Activated naive CD8-positive, alpha-beta T cell treated with anti-CD3 and anti-CD28 coated beads, Interleukin-2, amount 50 U/mL, for 24 hours (primary cell): ENCODE measurements at regions not wholly inside any gene's neighbourhood (a gene's known extent, or its start where the extent isn't known, plus 50 kb on each side); places are given as distances from the start of the nearest gene placed in this dataset.

Source experiments
- ATAC-seq: fragments of 150-1000 bp; cut with Tn5 transposase; one replicate; pipeline ENCODE4 v1.10.0; 2021
- DNase-seq: peaks from one replicate; pipeline ENCODE4 v3.0.0; 2021
- H3K27ac Mint-ChIP-seq: one replicate; pipeline ENCODE4 v1.8.0; 2021; ENCODE audit warnings: mild to moderate bottlenecking, mixed read lengths
- H3K27me3 Mint-ChIP-seq: one replicate; pipeline ENCODE4 v1.8.0; 2021; ENCODE audit warnings: mixed read lengths
- H3K36me3 Mint-ChIP-seq: one replicate; pipeline ENCODE4 v1.8.0; 2021; ENCODE audit warnings: low read depth, mixed read lengths
- H3K4me1 Mint-ChIP-seq: one replicate; pipeline ENCODE4 v1.8.0; 2021; ENCODE audit warnings: mixed read lengths
- H3K4me3 Mint-ChIP-seq: one replicate; pipeline ENCODE4 v1.8.0; 2021; ENCODE audit warnings: mild to moderate bottlenecking, moderate library complexity, mixed read lengths
- H3K9me3 Mint-ChIP-seq: one replicate; pipeline ENCODE4 v1.8.0; 2021; ENCODE audit warnings: mixed read lengths

DNA sequence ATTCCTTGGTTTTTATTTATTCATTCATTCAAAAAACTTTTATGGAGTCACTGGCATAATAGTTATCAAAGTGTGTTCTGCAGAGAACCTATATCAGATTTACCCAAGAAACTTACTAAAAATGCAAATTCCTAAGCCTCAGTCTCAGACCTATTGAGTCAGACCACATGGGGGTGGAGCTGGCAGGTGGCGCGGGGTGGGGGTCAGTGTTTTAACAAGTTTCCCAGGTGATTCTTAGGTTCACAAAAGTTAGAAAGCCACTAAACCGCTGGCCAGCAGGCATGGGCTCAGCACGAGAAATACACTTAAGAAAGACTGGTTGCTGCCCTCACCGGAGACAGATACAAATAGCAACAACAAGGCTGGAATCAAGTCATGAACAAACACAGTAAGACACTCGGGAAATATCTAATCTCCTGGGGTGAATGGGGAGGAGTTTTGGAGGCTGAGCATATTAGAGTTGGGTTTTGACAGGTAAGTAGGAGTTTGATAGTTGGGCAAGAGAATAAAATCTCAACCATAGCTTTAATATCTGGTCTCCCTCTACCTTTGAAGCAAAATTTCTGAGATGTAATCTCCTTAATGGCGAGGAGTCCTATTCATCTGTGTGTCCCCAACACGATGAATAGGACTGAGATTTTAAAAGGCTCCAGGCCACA is 167.5 kb upstream of the NECTIN1 start:
- Mint-ChIP-seq H3K9me3 (no peaks in the 10 kb centered on the region), H3K27ac (no peak overlapping the region), H3K4me1 (peaks cover 6% of the 10 kb centered on the region), H3K27me3 (no peaks in the 10 kb centered on the region), H3K4me3 (no peak overlapping the region), H3K36me3 (no peaks in the 10 kb centered on the region)
- DNase-seq = no peak
- no peak for ATAC-seq

DNA sequence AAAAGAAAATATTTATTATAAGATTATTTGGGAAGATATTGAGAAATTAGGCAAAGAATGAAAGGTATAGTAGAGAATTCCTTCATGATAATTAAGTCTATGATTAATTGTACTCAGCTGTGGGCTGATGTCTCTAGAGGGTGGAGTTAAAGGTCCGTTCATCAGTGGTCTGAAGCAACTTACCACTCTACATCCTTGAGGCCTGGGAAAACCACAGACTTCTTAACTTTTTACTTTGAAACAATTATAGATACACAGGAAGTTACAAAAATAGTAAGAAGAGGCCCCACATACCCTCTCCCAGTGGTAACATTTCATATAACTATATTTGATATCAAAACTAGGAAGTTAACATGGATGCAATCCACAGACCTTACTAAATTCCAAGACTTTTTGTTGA is 167.0 kb upstream of the NECTIN1 start:
- no peak for ATAC-seq
- no peak overlapping the region for H3K4me3 Mint-ChIP-seq
- no peaks in the 10 kb centered on the region for H3K36me3 Mint-ChIP-seq
- no peak overlapping the region for H3K27ac Mint-ChIP-seq
- no peaks in the 10 kb centered on the region for H3K9me3 Mint-ChIP-seq
- H3K27me3 Mint-ChIP-seq = no peaks in the 10 kb centered on the region
- H3K4me1 Mint-ChIP-seq = peaks cover 6% of the 10 kb centered on the region
- no peak for DNase-seq

DNA sequence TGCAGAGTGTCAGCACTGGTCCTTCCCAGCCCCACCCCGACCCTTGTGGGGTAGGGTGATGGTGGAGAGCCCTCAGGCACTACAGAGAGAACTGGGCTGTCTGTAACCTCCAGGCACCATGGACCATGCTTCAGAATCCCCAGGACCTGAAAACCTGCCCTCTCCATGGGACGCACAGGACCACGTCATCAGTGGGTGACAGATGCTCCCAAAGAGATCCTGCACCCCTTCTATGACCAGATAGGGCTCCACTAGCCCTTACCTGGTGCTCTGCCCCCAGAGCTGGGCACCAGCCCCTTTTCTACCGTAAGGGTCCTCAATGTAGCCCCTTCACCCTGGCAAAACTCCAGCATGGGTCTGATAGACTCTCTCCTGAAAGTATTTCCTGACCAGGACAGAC is 165.9 kb upstream of the NECTIN1 start:
- DNase-seq (no peak), ATAC-seq (no peak)
- Mint-ChIP-seq H3K9me3 (no peaks in the 10 kb centered on the region), H3K36me3 (no peaks in the 10 kb centered on the region), H3K4me1 (peaks cover 6% of the 10 kb centered on the region), H3K27me3 (peaks cover 2% of the 10 kb centered on the region), H3K4me3 (no peak overlapping the region), H3K27ac (no peak overlapping the region)

DNA sequence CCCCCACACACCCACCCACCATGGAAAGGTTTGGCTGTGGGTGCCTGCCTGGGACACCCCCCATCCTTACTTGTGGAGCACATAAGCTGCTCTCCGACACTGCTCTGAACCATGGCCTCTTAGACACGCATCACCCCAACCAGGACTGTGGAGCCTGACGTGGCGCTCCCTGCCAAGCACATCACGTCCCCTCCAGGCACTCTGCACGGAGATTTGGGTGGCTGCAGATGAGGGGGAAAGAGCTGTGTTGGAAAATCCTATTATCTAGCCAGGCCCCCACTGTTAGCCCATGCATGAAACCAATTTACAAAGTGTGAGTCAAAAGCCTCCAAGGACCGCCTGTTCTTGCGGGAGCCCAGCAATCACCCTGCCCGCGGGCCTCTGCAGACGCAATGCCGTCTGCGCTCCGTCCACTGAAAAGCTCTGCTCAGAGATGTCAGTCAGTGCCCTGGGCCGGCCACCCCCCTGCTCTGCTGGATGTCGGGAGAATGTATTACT is 163.4 kb upstream of the NECTIN1 start:
- Mint-ChIP-seq H3K36me3 (no peaks in the 10 kb centered on the region), H3K4me1 (peaks cover 6% of the 10 kb centered on the region), H3K4me3 (no peak overlapping the region), H3K27ac (no peak overlapping the region), H3K9me3 (no peaks in the 10 kb centered on the region), H3K27me3 (peaks cover 9% of the 10 kb centered on the region)
- ATAC-seq (no peak), DNase-seq (no peak)

DNA sequence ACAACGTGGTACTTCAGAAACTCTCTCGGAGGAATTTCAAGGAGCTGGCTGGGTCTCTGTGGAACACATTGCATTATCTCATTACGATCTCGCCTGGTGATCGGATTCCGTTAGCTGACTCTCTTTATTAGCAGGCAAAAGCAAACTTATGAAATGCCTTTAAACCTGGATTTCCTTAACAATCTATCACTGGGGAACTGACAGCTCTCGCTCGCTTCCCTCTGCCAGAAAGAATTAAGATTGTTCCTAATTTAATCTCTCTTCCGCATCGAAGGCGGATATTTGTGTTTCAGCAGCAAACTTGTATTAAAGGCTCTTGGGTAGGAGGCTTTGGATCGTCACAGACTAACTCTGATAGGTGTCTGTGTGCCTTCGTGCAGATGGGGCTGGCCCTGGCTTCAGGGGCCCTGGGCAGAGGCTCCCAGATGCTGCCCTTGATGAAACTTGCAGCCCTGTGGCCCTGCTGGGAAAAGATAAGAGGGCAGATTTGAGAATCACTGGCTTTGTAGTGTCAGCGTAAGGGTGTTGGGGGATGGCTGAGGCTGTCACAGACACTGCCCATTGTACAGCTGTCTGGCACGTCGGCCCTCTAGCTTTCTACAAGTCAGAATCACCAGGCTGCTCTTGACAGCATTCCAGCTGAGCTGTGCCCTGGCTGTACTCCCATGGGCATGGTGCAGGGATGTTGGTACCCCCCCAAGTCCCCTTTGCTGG is 162.2 kb upstream of the NECTIN1 start:
- Mint-ChIP-seq H3K27me3 (peaks cover 9% of the 10 kb centered on the region), H3K27ac (no peak overlapping the region)

DNA sequence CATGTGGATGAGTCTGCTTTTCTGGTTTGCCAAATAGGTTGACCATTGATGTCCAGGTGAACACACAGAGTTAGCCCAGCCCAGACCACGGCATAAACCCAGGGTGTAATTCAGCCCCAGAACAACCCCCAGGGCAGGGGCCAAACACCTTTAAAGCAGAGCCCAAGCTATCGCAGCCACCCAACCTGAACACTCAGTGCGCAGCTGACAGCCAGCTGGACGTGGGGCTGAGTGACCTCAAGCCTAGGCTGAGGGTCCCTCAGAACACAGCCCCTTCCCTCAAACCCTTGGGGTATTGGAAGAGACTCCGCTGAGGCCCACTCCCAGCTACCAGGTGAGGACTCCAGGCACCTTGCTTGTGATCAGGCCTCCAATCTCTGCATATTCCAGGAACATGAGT is 161.5 kb upstream of the NECTIN1 start:
- Mint-ChIP-seq H3K4me3 (no peak overlapping the region), H3K27ac (no peak overlapping the region), H3K27me3 (peaks cover 9% of the 10 kb centered on the region), H3K4me1 (peaks cover 2% of the 10 kb centered on the region), H3K36me3 (no peaks in the 10 kb centered on the region), H3K9me3 (no peaks in the 10 kb centered on the region)
- ATAC-seq (no peak), DNase-seq (no peak)

More for the DNA sequence above, 162.2 kb upstream of the NECTIN1 start:
- H3K9me3 Mint-ChIP-seq = no peaks in the 10 kb centered on the region
- DNase-seq = no peak
- ATAC-seq = peak; percentile 5
- H3K36me3 Mint-ChIP-seq = no peaks in the 10 kb centered on the region
- peaks cover 3% of the 10 kb centered on the region for H3K4me1 Mint-ChIP-seq
- no peak overlapping the region for H3K4me3 Mint-ChIP-seq

DNA sequence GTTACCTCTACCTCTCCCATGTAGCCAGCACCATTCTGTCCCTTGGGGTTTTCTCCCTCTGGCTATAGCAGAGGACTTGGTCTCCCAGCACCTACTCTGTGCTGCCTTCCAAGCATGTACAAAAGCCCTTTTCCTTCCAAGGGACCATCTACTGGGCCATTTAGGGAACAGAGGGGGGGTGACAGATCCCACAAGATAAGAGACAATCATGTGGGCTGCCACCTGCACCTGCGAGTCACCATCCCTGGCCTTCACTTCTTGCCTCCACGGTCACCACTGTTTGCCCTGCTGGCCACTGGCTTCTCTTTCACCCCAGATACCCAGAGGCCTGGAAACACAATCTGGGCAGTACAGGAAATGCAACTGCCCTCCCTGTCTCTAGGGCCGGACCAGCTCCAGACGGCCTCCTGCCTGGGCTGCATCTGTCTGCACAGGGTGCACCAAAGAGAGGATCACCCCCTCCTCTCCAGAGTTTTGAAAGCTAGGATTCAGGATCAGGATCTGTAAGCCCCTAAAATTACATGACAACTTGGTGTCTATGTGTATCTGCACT is 160.8 kb upstream of the NECTIN1 start:
- Mint-ChIP-seq H3K36me3 (no peaks in the 10 kb centered on the region), H3K4me3 (no peak overlapping the region), H3K27ac (no peak overlapping the region), H3K9me3 (no peaks in the 10 kb centered on the region), H3K4me1 (no peaks in the 10 kb centered on the region), H3K27me3 (peaks cover 12% of the 10 kb centered on the region)
- ATAC-seq (no peak), DNase-seq (no peak)

DNA sequence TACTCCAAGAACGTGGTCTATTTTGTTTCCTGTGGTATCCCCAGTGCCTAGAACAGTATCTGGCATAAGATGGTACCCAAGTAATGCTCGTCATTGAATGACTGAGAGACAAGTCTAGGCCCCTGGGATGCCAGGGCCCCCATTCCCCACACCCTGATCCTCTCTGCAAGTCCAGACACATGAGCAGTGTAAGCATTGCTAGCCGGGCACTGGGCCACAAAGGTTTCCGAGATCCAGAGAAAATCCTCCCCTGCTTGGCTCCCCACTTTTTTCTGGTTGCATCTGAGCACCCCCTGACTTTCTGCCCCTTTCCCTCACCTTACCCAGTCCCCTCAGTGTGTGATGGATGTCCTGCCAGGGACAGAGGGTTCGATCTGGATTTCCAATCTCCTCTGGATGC is 160.1 kb upstream of the NECTIN1 start:
- DNase-seq = no peak
- Mint-ChIP-seq H3K27ac (no peak overlapping the region), H3K4me1 (no peaks in the 10 kb centered on the region), H3K9me3 (no peaks in the 10 kb centered on the region), H3K36me3 (no peaks in the 10 kb centered on the region), H3K4me3 (no peak overlapping the region), H3K27me3 (peaks cover 16% of the 10 kb centered on the region)
- ATAC-seq = no peak

DNA sequence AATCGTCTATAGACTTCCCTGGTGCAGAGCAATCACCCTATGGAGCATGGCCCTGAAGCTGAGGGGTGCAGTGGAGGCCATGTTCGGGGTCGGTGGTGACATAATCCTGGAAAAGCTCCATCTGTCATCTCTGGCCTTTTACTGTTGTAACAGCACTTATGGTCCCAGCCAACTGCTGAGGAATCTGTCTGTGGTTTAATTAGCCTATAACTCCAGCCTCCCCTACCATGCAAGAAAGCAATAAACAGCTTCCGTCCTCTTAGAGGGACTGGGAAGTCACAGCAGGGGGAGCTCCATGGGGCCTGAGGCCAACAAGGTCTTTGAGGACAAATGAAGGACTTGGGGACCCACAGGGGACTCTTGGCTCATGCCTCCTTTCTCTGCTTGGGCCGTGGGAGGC is 159.1 kb upstream of the NECTIN1 start:
- no peak overlapping the region for H3K4me3 Mint-ChIP-seq
- DNase-seq (no peak), ATAC-seq (no peak)
- no peaks in the 10 kb centered on the region for H3K9me3 Mint-ChIP-seq
- H3K36me3 Mint-ChIP-seq = no peaks in the 10 kb centered on the region
- peaks cover 17% of the 10 kb centered on the region for H3K27me3 Mint-ChIP-seq
- no peak overlapping the region for H3K27ac Mint-ChIP-seq
- H3K4me1 Mint-ChIP-seq = no peaks in the 10 kb centered on the region

DNA sequence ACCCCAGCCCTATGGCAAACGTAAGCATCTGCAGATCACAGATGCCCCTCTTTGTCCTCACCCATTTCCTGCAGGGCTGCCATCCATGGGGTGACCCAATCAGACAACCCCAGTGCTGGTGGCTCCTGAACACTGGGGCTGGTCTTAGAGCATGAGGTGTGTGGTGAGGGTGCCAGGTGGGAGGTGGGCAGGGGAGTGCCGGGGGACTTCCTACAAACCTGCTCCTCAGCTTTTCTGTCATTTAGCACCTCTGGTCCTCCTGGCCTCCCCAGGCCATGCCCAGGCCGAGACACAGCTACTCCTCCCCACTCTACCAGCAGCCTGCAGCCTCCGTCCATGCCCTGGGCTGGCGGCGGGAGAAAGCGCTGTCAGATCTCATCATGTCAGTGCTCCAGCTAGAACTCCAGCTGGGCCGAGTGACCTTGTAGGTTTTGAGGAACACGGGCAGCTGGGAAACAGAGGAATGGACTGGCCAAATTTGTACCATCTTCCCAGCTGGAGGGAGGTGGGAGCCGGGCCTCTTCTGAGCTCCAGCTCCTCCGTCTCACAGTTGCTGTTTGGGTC is 157.7 kb upstream of the NECTIN1 start:
- Mint-ChIP-seq H3K9me3 (no peaks in the 10 kb centered on the region), H3K4me3 (no peak overlapping the region), H3K36me3 (no peaks in the 10 kb centered on the region), H3K27me3 (peaks cover 19% of the 10 kb centered on the region), H3K27ac (no peak overlapping the region), H3K4me1 (no peaks in the 10 kb centered on the region)
- no peak for DNase-seq
- no peak for ATAC-seq

DNA sequence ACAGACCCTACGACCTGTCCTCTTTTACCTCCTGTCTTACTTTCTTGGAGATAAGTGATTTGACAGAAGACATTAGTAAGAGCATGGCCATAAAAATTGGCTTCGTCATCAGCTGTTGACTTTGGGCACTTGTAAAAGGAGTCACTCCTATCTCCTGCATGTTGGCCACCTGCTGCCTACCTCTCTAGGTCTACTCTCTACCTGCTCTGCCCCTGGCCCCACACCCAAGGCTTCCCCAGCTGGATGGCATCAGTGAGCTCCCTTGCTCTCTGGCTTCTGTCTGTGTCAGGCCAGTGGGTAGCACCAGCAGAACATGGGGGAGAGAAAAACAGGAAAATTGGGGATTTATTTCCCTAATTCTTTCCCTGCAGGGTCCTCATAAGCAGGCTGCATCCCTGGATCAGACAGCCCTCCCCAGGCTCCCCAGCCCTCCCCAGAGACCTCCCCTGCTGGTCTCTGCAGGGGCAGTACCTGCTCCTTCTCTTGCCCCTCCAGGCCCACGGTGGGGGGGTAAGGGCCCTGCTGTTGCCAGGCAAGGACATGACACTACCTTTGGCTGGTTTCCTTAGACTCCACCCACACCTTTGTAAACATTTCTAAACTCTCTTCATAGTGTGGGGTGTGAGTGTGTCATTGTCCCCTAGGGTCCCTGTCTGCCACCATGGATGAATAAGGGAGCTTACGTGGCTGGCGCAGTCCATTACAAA is 157.0 kb upstream of the NECTIN1 start:
- no peak overlapping the region for H3K27ac Mint-ChIP-seq
- no peaks in the 10 kb centered on the region for H3K36me3 Mint-ChIP-seq
- no peaks in the 10 kb centered on the region for H3K4me1 Mint-ChIP-seq
- no peak overlapping the region for H3K4me3 Mint-ChIP-seq
- no peaks in the 10 kb centered on the region for H3K9me3 Mint-ChIP-seq
- peaks cover 19% of the 10 kb centered on the region for H3K27me3 Mint-ChIP-seq
- DNase-seq (no peak), ATAC-seq (no peak)

DNA sequence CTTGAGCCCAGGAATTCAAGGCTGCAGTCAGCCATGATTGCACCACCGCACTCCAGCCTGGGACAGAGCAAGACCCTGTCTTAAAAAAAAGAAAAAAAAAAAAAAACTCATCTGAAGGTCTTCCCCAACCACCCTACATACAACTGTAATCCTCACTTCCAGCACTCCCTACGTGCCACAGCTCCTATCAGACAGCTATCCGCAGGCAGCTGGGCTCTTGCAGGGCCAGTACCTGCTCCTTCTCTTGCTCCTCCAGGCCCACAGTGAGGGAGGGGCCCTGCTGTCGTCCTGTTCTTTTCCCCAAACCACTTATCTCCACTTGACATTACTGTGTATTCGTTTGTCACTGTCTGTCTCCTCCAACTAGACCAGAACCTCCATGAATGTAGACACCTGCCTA is 156.1 kb upstream of the NECTIN1 start:
- no peaks in the 10 kb centered on the region for H3K4me1 Mint-ChIP-seq
- H3K27ac Mint-ChIP-seq = no peak overlapping the region
- H3K9me3 Mint-ChIP-seq = no peaks in the 10 kb centered on the region
- ATAC-seq (no peak), DNase-seq (no peak)
- H3K36me3 Mint-ChIP-seq = no peaks in the 10 kb centered on the region
- no peak overlapping the region for H3K4me3 Mint-ChIP-seq
- peaks cover 16% of the 10 kb centered on the region for H3K27me3 Mint-ChIP-seq

DNA sequence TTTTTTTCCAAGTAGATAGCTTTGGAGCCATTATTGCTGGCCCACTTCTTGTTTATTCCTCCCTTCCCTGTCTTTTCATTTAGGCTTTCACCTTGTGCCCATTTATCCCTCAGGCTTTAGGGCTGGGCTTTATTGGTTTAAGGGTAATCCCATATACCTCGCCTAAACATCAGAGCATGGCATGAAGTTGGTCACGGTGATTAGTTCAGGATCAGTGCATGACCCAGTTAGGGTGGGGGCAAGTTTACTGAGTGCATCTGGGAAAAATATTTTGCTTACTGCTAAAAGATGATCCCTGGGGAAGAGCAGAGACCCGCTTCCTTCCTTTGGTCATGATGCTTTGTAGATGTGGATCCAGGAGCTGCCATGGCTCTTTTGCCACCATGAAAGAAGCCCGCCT is 153.3 kb upstream of the NECTIN1 start:
- ATAC-seq = no peak

DNA sequence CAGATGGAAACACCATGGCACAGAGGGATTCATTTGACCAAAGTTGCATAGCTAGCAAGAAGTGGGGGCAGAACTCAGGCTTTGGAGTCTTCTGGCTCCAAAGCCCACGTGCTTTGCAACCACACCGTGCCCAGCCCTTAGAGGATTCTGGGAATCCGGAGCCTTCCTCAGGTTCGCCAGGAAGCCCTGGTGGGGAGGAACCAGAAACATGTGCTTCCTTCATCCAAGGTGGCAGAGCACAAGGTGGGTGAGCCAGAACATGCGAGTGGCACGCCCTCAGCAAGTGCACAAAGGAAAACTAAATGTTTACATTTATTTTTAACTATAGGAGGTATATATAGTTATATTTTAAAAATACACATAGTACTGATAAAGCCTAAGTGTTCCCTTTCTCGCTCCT is 151.9 kb upstream of the NECTIN1 start:
- H3K36me3 Mint-ChIP-seq = no peaks in the 10 kb centered on the region
- DNase-seq = no peak
- ATAC-seq = no peak
- H3K4me1 Mint-ChIP-seq = no peaks in the 10 kb centered on the region
- peaks cover 12% of the 10 kb centered on the region for H3K27me3 Mint-ChIP-seq
- no peak overlapping the region for H3K4me3 Mint-ChIP-seq
- H3K27ac Mint-ChIP-seq = no peak overlapping the region
- H3K9me3 Mint-ChIP-seq = no peaks in the 10 kb centered on the region

More for the DNA sequence above, 153.3 kb upstream of the NECTIN1 start:
- Mint-ChIP-seq H3K27me3 (peaks cover 12% of the 10 kb centered on the region), H3K9me3 (no peaks in the 10 kb centered on the region), H3K4me1 (no peaks in the 10 kb centered on the region), H3K4me3 (no peak overlapping the region), H3K27ac (no peak overlapping the region), H3K36me3 (no peaks in the 10 kb centered on the region)
- DNase-seq = no peak
